OCI-LY3 (cell line): ENCODE measurements at regions not wholly inside any gene's neighbourhood (a gene's known extent, or its start where the extent isn't known, plus 50 kb on each side); places are given as distances from the start of the nearest gene placed in this dataset.

Source experiments
- H2AFZ ChIP-seq: fragments of 200-600, 300-600 bp; shearing (Covaris generic); 2 replicates; pipeline ENCODE4 v1.6.0; 2014; ENCODE audit warnings: antibody characterized with exemption, low read depth, low read length
- H3K27ac ChIP-seq: fragments of 200-600, 300-600 bp; sonication (generic); 2 replicates; pipeline ENCODE4 v1.5.1; 2014; ENCODE audit warnings: mild to moderate bottlenecking, low read length, moderate library complexity, mixed read lengths
- H3K27me3 ChIP-seq: fragments of 200-600, 300-600 bp; sonication (generic); 2 replicates; pipeline ENCODE4 v1.6.1; 2014; ENCODE audit warnings: low read depth, low read length, mixed read lengths
- H3K36me3 ChIP-seq: fragments of 200-600, 300-600 bp; sonication (generic); replicated peaks from 2 replicates; pipeline ENCODE3; 2014; ENCODE audit warnings: low read depth, low read length, mixed read lengths
- H3K4me1 ChIP-seq: fragments of 300-600, 200-600 bp; sonication (generic); 2 replicates; pipeline ENCODE4 v1.6.1; 2014; ENCODE audit warnings: low read length, mixed read lengths
- H3K4me2 ChIP-seq: fragments of 200-600, 300-600 bp; sonication (generic); 2 replicates; pipeline ENCODE4 v1.6.1; 2014; ENCODE audit warnings: low read length, mixed read lengths
- H3K4me3 ChIP-seq: fragments of 300-600, 200-600 bp; sonication (generic); 2 replicates; pipeline ENCODE4 v1.5.1; 2014; ENCODE audit warnings: antibody characterized with exemption, mild to moderate bottlenecking, low read length, moderate library complexity
- H3K79me2 ChIP-seq: fragments of 300-600, 200-600 bp; shearing (Covaris generic); 2 replicates; pipeline ENCODE4 v1.6.1; 2014; ENCODE audit warnings: mild to moderate bottlenecking, low read length, mixed read lengths
- H3K9ac ChIP-seq: fragments of 300-600, 200-600 bp; shearing (Covaris generic); 2 replicates; pipeline ENCODE4 v1.6.0; 2014; ENCODE audit warnings: mild to moderate bottlenecking, low read length, moderate library complexity
- H3K9me3 ChIP-seq: fragments of 200-600, 300-600 bp; shearing (Covaris generic); 2 replicates; pipeline ENCODE4 v1.6.1; 2014; ENCODE audit warnings: low read length, mixed read lengths; ENCODE audit not compliant: insufficient read depth
- H4K20me1 ChIP-seq: fragments of 200-600, 300-600 bp; sonication (generic); 2 replicates; pipeline ENCODE4 v1.6.1; 2016; ENCODE audit warnings: low read length, mixed read lengths; ENCODE audit not compliant: insufficient read depth
- CTCF ChIP-seq: fragments of 200-600, 300-600 bp; sonication (generic); IDR thresholded peaks from 2 replicates; pipeline ENCODE4 v1.5.1; 2014; ENCODE audit warnings: antibody characterized with exemption, low read length, low read depth
- EZH2phosphoT487 ChIP-seq: fragments of 200-600 bp; shearing (Covaris generic); IDR thresholded peaks from 2 replicates; pipeline ENCODE4 v1.6.1; 2018; ENCODE audit warnings: antibody characterized with exemption, mixed run types, low read depth

GRCh38 chr1:234996245-234996757, 132.3 kb downstream of the TOMM20 start:
- no peak overlapping the region for H3K9ac ChIP-seq
- no peaks in the 10 kb centered on the region for H4K20me1 ChIP-seq
- H3K27ac ChIP-seq, result no peak overlapping the region
- peaks cover 11% of the 10 kb centered on the region for H3K4me1 ChIP-seq
- TF ChIP-seq EZH2phosphoT487 (no peak), CTCF (no peak)
- no peaks in the 10 kb centered on the region for H3K9me3 ChIP-seq
- no peak overlapping the region for H3K4me2 ChIP-seq
- no peak overlapping the region for H3K4me3 ChIP-seq
- no peaks in the 10 kb centered on the region for H3K27me3 ChIP-seq
- H2AFZ ChIP-seq, result no peak overlapping the region
- H3K36me3 ChIP-seq, result no peaks in the 10 kb centered on the region
- H3K79me2 ChIP-seq, result no peaks in the 10 kb centered on the region

GRCh38 chr1:234994436-234995295, 134.0 kb downstream of the TOMM20 start:
- no peak overlapping the region for H3K4me2 ChIP-seq
- no peaks in the 10 kb centered on the region for H3K36me3 ChIP-seq
- no peak overlapping the region for H3K27ac ChIP-seq
- H3K4me3 ChIP-seq, result no peak overlapping the region
- no peaks in the 10 kb centered on the region for H3K9me3 ChIP-seq
- no peak overlapping the region for H2AFZ ChIP-seq
- peaks cover 18% of the 10 kb centered on the region for H3K4me1 ChIP-seq
- no peaks in the 10 kb centered on the region for H4K20me1 ChIP-seq
- no peaks in the 10 kb centered on the region for H3K27me3 ChIP-seq
- H3K79me2 ChIP-seq, result no peaks in the 10 kb centered on the region
- TF ChIP-seq EZH2phosphoT487, result no peak
- no peak for TF ChIP-seq CTCF
- H3K9ac ChIP-seq, result no peak overlapping the region

- Histone ChIP-seq H3K9ac (no peak overlapping the region), H3K27me3 (no peaks in the 10 kb centered on the region), H3K79me2 (no peaks in the 10 kb centered on the region), H3K36me3 (no peaks in the 10 kb centered on the region), H3K4me2 (peak overlapping the region; percentile 21), H3K4me1 (peaks cover 41% of the 10 kb centered on the region), H3K27ac (no peak overlapping the region), H4K20me1 (no peaks in the 10 kb centered on the region), H3K4me3 (no peak overlapping the region), H3K9me3 (0 out of 2 replicates have a peak, but pooled peaks cover 2% of the 10 kb centered on the region), H2AFZ (no peak overlapping the region)
- no peak for TF ChIP-seq CTCF
- TF ChIP-seq EZH2phosphoT487, result no peak
Measured at GRCh38 chr1:234992065-234992464, 136.6 kb downstream of the TOMM20 start.
